ENCODE measurements at regions not wholly inside any gene's neighbourhood (a gene's known extent, or its start where the extent isn't known, plus 50 kb on each side); places are given as distances from the start of the nearest gene placed in this dataset.
A peak's percentile ranks its signal among the peaks of the same experiment; 100 is the strongest.

DNA sequence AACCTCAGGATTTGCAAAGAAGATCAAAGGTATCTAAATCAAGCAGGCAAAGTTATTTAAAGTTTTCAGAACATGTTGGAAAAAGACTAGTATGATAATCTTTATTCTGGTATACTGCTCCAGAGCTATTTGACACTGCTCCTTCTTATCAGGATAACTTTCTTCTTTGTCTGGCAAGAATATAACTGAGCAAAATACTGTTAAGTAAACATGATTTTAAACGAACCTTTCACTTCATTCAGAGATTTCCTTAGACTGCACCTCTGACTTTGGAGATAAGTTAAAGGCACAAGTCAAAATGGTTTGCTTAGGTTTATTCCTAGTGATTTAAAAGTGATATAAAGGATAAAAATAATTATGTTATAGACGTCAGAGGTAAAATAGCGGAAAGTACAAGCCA is 103.9 kb upstream of the CCDC190 start:
- WGBS (ENCODE audit: extremely low coverage, insufficient coverage, low lambda C conversion rate) = 100% methylated on average over 2 of the region's 3 CpGs
- Histone ChIP-seq H4K8ac (ENCODE audit: low read depth, low read length) (no peak overlapping the region), H3K9ac (ENCODE audit: low read length) (no peak overlapping the region)

DNA sequence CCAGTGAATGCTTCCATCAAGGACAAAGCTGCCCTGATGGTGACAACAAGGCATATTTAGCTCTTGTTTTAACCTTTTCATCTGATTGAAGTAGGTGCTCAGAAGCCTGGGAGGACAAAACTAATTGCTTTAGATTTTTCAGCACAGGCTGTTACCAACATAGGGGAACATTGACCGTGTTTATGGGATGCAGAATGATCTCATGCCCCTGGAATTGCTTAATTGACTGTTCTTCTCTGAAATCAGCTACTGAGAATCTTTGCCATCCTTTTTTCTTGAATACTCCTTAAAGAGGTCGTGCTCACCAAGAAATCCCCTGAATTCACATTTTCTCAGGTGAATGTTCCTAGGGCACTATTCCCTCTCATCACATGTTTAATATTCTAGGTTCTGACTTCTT is 95.9 kb upstream of the CCDC190 start:
- H4K8ac ChIP-seq (ENCODE audit: low read depth, low read length) = no peak overlapping the region
- H2AK5ac ChIP-seq (ENCODE audit: low read length) = no peak overlapping the region
- H3K4me1 ChIP-seq (ENCODE audit: control insufficient read depth, low read depth, low read length) = no peaks in the 10 kb centered on the region
- peak; percentile 35 for DNase-seq
- no CpG with 5 or more reads among the region's 2 CpGs for WGBS (ENCODE audit: extremely low coverage, insufficient coverage, low lambda C conversion rate)
- no peak overlapping the region for H3K4me3 ChIP-seq (ENCODE audit: low read length)
- no peak overlapping the region for H2BK15ac ChIP-seq (replicated peaks; ENCODE audit: low read depth)
- H2BK120ac ChIP-seq (ENCODE audit: low read depth, low read length) = no peak overlapping the region
- H3K4me2 ChIP-seq (ENCODE audit: low read length) = no peak overlapping the region
- H3K79me2 ChIP-seq (ENCODE audit: control insufficient read depth, insufficient read depth, low read length) = no peaks in the 10 kb centered on the region
- H4K5ac ChIP-seq (ENCODE audit: low read length) = no peak overlapping the region
- no peak overlapping the region for H3K9ac ChIP-seq (ENCODE audit: low read length)
- H3K18ac ChIP-seq (ENCODE audit: low read length) = no peak overlapping the region
- no peak overlapping the region for H3K23ac ChIP-seq (ENCODE audit: low read length)
- H3K79me1 ChIP-seq (ENCODE audit: low read length) = no peaks in the 10 kb centered on the region
- no peak overlapping the region for H3K56ac ChIP-seq (ENCODE audit: low read length)
- H2BK5ac ChIP-seq (ENCODE audit: low read length) = no peak overlapping the region
- no peak overlapping the region for H3K27ac ChIP-seq (ENCODE audit: low read depth, low read length)
- H3K4ac ChIP-seq (ENCODE audit: low read depth, low read length) = no peak overlapping the region
- no peaks in the 10 kb centered on the region for H3K36me3 ChIP-seq (ENCODE audit: control insufficient read depth, insufficient read depth, low read length)
- H3K27me3 ChIP-seq (ENCODE audit: insufficient read depth, low read length, poor library complexity) = no peaks in the 10 kb centered on the region

More for the DNA sequence above, 103.9 kb upstream of the CCDC190 start:
- no peak overlapping the region for H3K56ac ChIP-seq (ENCODE audit: low read length)
- H3K4me2 ChIP-seq (ENCODE audit: low read length) = no peak overlapping the region
- H3K4me3 ChIP-seq (ENCODE audit: low read length) = no peak overlapping the region
- H2BK15ac ChIP-seq (replicated peaks; ENCODE audit: low read depth) = no peak overlapping the region
- no peaks in the 10 kb centered on the region for H3K4me1 ChIP-seq (ENCODE audit: control insufficient read depth, low read depth, low read length)
- no peaks in the 10 kb centered on the region for H3K79me2 ChIP-seq (ENCODE audit: control insufficient read depth, insufficient read depth, low read length)
- H3K23ac ChIP-seq (ENCODE audit: low read length) = no peak overlapping the region
- H3K79me1 ChIP-seq (ENCODE audit: low read length) = no peaks in the 10 kb centered on the region
- no peak overlapping the region for H2BK120ac ChIP-seq (ENCODE audit: low read depth, low read length)
- no peaks in the 10 kb centered on the region for H3K27me3 ChIP-seq (ENCODE audit: insufficient read depth, low read length, poor library complexity)
- no peak overlapping the region for H2AK5ac ChIP-seq (ENCODE audit: low read length)
- H3K4ac ChIP-seq (ENCODE audit: low read depth, low read length) = no peak overlapping the region
- H4K5ac ChIP-seq (ENCODE audit: low read length) = no peak overlapping the region
- no peak overlapping the region for H2BK5ac ChIP-seq (ENCODE audit: low read length)
- no peak for DNase-seq
- no peak overlapping the region for H3K27ac ChIP-seq (ENCODE audit: low read depth, low read length)
- no peak overlapping the region for H3K18ac ChIP-seq (ENCODE audit: low read length)
- H3K36me3 ChIP-seq (ENCODE audit: control insufficient read depth, insufficient read depth, low read length) = no peaks in the 10 kb centered on the region

DNA sequence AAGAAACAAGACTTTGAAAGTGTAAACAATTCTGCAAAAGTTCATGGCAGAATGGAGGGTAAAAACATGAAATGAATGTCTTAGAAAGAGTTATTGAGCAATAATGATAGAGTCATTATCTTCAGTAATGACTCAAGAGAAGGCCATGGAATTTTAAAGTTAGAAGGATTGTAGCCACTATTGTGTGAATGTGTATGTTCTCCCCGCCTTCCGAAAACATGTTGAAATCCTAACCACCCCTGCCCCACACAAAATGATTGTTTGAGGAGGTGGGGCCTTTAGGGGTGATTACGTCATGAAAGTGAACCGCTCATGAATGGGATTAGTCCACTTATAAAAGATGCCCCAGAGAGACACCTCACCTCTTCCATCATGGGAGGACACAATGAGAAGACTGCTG is 93.8 kb upstream of the CCDC190 start:
- H3K9ac ChIP-seq (ENCODE audit: low read length) = no peak overlapping the region
- WGBS (ENCODE audit: extremely low coverage, insufficient coverage, low lambda C conversion rate) = no CpG with 5 or more reads among the region's 4 CpGs

DNA sequence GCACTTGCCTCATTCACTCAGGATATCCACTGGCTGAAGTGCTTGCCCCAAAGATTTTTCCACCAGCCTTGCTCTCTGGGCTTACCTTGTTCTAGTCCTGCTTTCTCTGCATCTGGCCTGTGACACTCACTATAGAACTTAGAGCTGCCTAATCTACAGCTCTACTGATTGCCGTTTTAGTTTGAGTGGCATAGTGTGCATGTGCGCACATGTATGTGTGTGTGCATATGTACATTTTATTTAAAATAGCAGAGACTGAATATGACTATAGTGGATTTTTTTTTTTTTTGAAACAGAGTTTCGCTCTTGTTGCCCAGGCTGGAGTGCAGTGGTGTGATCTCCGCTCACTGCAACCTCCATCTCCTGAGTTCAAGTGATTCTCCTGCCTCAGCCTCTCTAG is 92.0 kb upstream of the CCDC190 start:
- Histone ChIP-seq H2AK5ac (ENCODE audit: low read length) (no peak overlapping the region), H4K8ac (ENCODE audit: low read depth, low read length) (no peak overlapping the region), H2BK15ac (replicated peaks; ENCODE audit: low read depth) (no peak overlapping the region), H3K18ac (ENCODE audit: low read length) (no peak overlapping the region), H3K4me1 (ENCODE audit: control insufficient read depth, low read depth, low read length) (no peaks in the 10 kb centered on the region), H3K9ac (ENCODE audit: low read length) (no peak overlapping the region), H3K27me3 (ENCODE audit: insufficient read depth, low read length, poor library complexity) (no peaks in the 10 kb centered on the region), H3K23ac (ENCODE audit: low read length) (no peak overlapping the region), H3K4ac (ENCODE audit: low read depth, low read length) (no peak overlapping the region), H3K27ac (ENCODE audit: low read depth, low read length) (no peak overlapping the region), H3K79me1 (ENCODE audit: low read length) (no peaks in the 10 kb centered on the region), H2BK120ac (ENCODE audit: low read depth, low read length) (no peak overlapping the region), H4K5ac (ENCODE audit: low read length) (no peak overlapping the region), H3K4me3 (ENCODE audit: low read length) (no peak overlapping the region), H3K36me3 (ENCODE audit: control insufficient read depth, insufficient read depth, low read length) (no peaks in the 10 kb centered on the region), H3K56ac (ENCODE audit: low read length) (no peak overlapping the region), H3K4me2 (ENCODE audit: low read length) (no peak overlapping the region), H2BK5ac (ENCODE audit: low read length) (no peak overlapping the region), H3K79me2 (ENCODE audit: control insufficient read depth, insufficient read depth, low read length) (no peaks in the 10 kb centered on the region)
- no peak for DNase-seq
- no CpG with 5 or more reads among the region's 4 CpGs for WGBS (ENCODE audit: extremely low coverage, insufficient coverage, low lambda C conversion rate)

More for the DNA sequence above, 93.8 kb upstream of the CCDC190 start:
- Histone ChIP-seq H3K56ac (ENCODE audit: low read length) (no peak overlapping the region), H4K5ac (ENCODE audit: low read length) (no peak overlapping the region), H2AK5ac (ENCODE audit: low read length) (no peak overlapping the region), H3K36me3 (ENCODE audit: control insufficient read depth, insufficient read depth, low read length) (no peaks in the 10 kb centered on the region), H3K27ac (ENCODE audit: low read depth, low read length) (no peak overlapping the region), H3K18ac (ENCODE audit: low read length) (no peak overlapping the region), H2BK15ac (replicated peaks; ENCODE audit: low read depth) (no peak overlapping the region), H3K4me1 (ENCODE audit: control insufficient read depth, low read depth, low read length) (no peaks in the 10 kb centered on the region), H3K4ac (ENCODE audit: low read depth, low read length) (no peak overlapping the region), H3K79me2 (ENCODE audit: control insufficient read depth, insufficient read depth, low read length) (no peaks in the 10 kb centered on the region), H3K23ac (ENCODE audit: low read length) (no peak overlapping the region), H3K27me3 (ENCODE audit: insufficient read depth, low read length, poor library complexity) (no peaks in the 10 kb centered on the region), H3K4me2 (ENCODE audit: low read length) (no peak overlapping the region), H2BK120ac (ENCODE audit: low read depth, low read length) (no peak overlapping the region), H3K4me3 (ENCODE audit: low read length) (no peak overlapping the region), H2BK5ac (ENCODE audit: low read length) (no peak overlapping the region), H3K79me1 (ENCODE audit: low read length) (no peaks in the 10 kb centered on the region), H4K8ac (ENCODE audit: low read depth, low read length) (no peak overlapping the region)
- DNase-seq = no peak

DNA sequence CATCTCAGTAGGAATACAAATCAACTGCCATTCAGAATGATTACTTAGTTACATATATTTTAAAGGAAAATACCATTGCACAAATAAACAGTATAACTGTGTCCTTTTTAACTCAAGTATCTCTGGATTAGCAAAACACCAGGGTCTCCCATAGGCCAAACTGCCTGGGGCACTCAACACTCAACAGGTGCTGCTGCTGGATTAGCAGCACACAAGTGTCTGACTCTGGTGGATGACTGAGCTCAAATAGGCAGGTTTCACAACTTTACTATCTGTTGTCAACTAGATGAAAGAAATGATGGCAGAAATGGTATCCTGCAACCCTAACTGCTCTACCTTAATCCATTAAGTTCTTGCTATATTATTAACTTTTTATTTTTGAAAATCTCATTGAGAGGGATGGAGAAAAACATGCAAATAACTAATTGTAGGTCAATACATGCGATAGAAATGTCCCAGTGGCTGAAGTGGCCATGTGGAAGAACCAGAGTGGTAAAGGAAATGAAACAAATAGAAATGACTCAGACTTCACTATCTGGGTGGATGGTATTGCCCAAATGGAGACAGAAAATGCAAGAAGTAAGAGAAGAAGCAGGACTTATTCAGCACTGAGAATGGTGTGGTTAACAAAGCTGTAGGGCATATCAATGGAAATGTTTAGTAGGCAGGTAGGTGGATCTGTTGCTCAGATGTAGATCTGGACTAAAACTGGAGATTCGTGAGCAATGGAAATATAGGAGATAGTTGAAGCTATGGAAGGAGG is 90.8 kb upstream of the CCDC190 start:
- H3K56ac ChIP-seq (ENCODE audit: low read length) = no peak overlapping the region
- H3K4me3 ChIP-seq (ENCODE audit: low read length) = no peak overlapping the region
- no peak overlapping the region for H3K23ac ChIP-seq (ENCODE audit: low read length)
- no peak overlapping the region for H2BK120ac ChIP-seq (ENCODE audit: low read depth, low read length)
- H3K4me1 ChIP-seq (ENCODE audit: control insufficient read depth, low read depth, low read length) = no peaks in the 10 kb centered on the region
- H3K79me1 ChIP-seq (ENCODE audit: low read length) = no peaks in the 10 kb centered on the region
- H2AK5ac ChIP-seq (ENCODE audit: low read length) = no peak overlapping the region
- no peak overlapping the region for H4K8ac ChIP-seq (ENCODE audit: low read depth, low read length)
- no CpG with 5 or more reads among the region's 2 CpGs for WGBS (ENCODE audit: extremely low coverage, insufficient coverage, low lambda C conversion rate)
- H4K5ac ChIP-seq (ENCODE audit: low read length) = no peak overlapping the region
- no peak for DNase-seq
- H3K27me3 ChIP-seq (ENCODE audit: insufficient read depth, low read length, poor library complexity) = no peaks in the 10 kb centered on the region
- H3K9ac ChIP-seq (ENCODE audit: low read length) = no peak overlapping the region
- H3K4me2 ChIP-seq (ENCODE audit: low read length) = no peak overlapping the region
- no peaks in the 10 kb centered on the region for H3K79me2 ChIP-seq (ENCODE audit: control insufficient read depth, insufficient read depth, low read length)
- no peak overlapping the region for H3K18ac ChIP-seq (ENCODE audit: low read length)
- H2BK5ac ChIP-seq (ENCODE audit: low read length) = no peak overlapping the region
- H3K4ac ChIP-seq (ENCODE audit: low read depth, low read length) = no peak overlapping the region
- H3K27ac ChIP-seq (ENCODE audit: low read depth, low read length) = no peak overlapping the region
- no peak overlapping the region for H2BK15ac ChIP-seq (replicated peaks; ENCODE audit: low read depth)
- H3K36me3 ChIP-seq (ENCODE audit: control insufficient read depth, insufficient read depth, low read length) = no peaks in the 10 kb centered on the region

DNA sequence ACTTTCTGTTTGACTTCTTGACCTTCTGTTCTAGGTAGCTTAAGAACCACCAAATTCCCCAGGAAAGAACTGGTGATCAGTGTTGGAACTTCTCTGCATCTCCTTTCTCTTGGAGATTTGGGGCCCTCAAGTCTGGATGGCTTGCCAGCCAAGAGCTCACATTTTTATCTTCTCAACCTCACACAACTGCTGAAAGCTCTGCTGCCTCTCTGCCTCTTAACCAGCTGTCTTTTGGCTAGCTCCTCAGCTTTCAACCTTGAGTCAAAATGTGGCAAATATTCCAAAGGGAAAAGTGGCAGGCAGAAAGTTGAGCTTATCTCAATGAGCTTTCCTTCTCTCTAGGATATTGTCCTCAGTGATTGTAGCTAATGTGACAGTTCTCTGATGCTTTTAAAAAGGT is 89.2 kb upstream of the CCDC190 start:
- Histone ChIP-seq H2BK120ac (ENCODE audit: low read depth, low read length) (no peak overlapping the region), H4K8ac (ENCODE audit: low read depth, low read length) (no peak overlapping the region), H3K23ac (ENCODE audit: low read length) (no peak overlapping the region), H3K56ac (ENCODE audit: low read length) (no peak overlapping the region), H3K27me3 (ENCODE audit: insufficient read depth, low read length, poor library complexity) (no peaks in the 10 kb centered on the region), H3K4me1 (ENCODE audit: control insufficient read depth, low read depth, low read length) (no peaks in the 10 kb centered on the region), H3K4me2 (ENCODE audit: low read length) (no peak overlapping the region), H3K4ac (ENCODE audit: low read depth, low read length) (no peak overlapping the region), H3K4me3 (ENCODE audit: low read length) (no peak overlapping the region), H3K79me2 (ENCODE audit: control insufficient read depth, insufficient read depth, low read length) (no peaks in the 10 kb centered on the region), H3K27ac (ENCODE audit: low read depth, low read length) (no peak overlapping the region), H2BK15ac (replicated peaks; ENCODE audit: low read depth) (no peak overlapping the region), H2BK5ac (ENCODE audit: low read length) (no peak overlapping the region), H3K18ac (ENCODE audit: low read length) (no peak overlapping the region), H3K9ac (ENCODE audit: low read length) (no peak overlapping the region), H4K5ac (ENCODE audit: low read length) (no peak overlapping the region), H3K36me3 (ENCODE audit: control insufficient read depth, insufficient read depth, low read length) (no peaks in the 10 kb centered on the region), H2AK5ac (ENCODE audit: low read length) (no peak overlapping the region), H3K79me1 (ENCODE audit: low read length) (no peaks in the 10 kb centered on the region)
- DNase-seq = no peak

Measured in mesendoderm (in vitro differentiated cells).